NCI-H1105 treated with DMSO at 0.1 percent for 48 hours (cell line): ENCODE measurements at regions not wholly inside any gene's neighbourhood (a gene's known extent, or its start where the extent isn't known, plus 50 kb on each side); places are given as distances from the start of the nearest gene placed in this dataset.

Source experiments
- DNase-seq: peaks from one replicate; lab custom pipeline; 2025; lab: John Stamatoyannopoulos, UW

- DNase-seq, result no peak
These were observed 80.5 kb downstream of the FASTKD2 start for GRCh38 chr2:206845877-206846276.

GRCh38 chr2:206846331-206846730 is 80.9 kb downstream of the FASTKD2 start:
- DNase-seq, result no peak

GRCh38 chr2:206846981-206847834 is 81.8 kb downstream of the FASTKD2 start:
- no peak for DNase-seq

GRCh38 chr2:206850369-206850768 is 85.0 kb downstream of the FASTKD2 start:
- no peak for DNase-seq

GRCh38 chr2:206851521-206851920 is 86.1 kb downstream of the FASTKD2 start:
- DNase-seq, result no peak

GRCh38 chr2:206853915-206854314 is 85.4 kb upstream of the CPO start:
- no peak for DNase-seq

- DNase-seq, result no peak
These were observed 83.5 kb upstream of the CPO start for GRCh38 chr2:206855585-206856433.

GRCh38 chr2:206856513-206856912 is 82.8 kb upstream of the CPO start:
- DNase-seq, result no peak

- no peak for DNase-seq
These were observed 80.5 kb upstream of the CPO start for GRCh38 chr2:206858687-206859329.

GRCh38 chr2:206859330-206859739 is 80.0 kb upstream of the CPO start:
- no peak for DNase-seq

- no peak for DNase-seq
These were observed 76.1 kb upstream of the CPO start for GRCh38 chr2:206863196-206863595.

- no peak for DNase-seq
These were observed 75.6 kb upstream of the CPO start for GRCh38 chr2:206863716-206864115.

- no peak for DNase-seq
These were observed 72.3 kb upstream of the CPO start for GRCh38 chr2:206867006-206867405.

GRCh38 chr2:206869824-206870495 is 69.4 kb upstream of the CPO start:
- no peak for DNase-seq

- DNase-seq, result peak; percentile 71
These were observed 65.9 kb upstream of the CPO start for GRCh38 chr2:206873423-206873822.

- no peak for DNase-seq
These were observed 63.6 kb upstream of the CPO start for GRCh38 chr2:206875701-206876100.

- DNase-seq, result no peak
These were observed 63.0 kb upstream of the CPO start for GRCh38 chr2:206876216-206876860.

- peak; percentile 82 for DNase-seq
These were observed 57.5 kb upstream of the CPO start for GRCh38 chr2:206881708-206882410.

GRCh38 chr2:206886696-206887095 is 52.6 kb upstream of the CPO start:
- no peak for DNase-seq

- DNase-seq, result no peak
These were observed 51.6 kb upstream of the CPO start for GRCh38 chr2:206887745-206888144.
